ENCODE measurements at regions not wholly inside any gene's neighbourhood (a gene's known extent, or its start where the extent isn't known, plus 50 kb on each side); places are given as distances from the start of the nearest gene placed in this dataset.

DNA sequence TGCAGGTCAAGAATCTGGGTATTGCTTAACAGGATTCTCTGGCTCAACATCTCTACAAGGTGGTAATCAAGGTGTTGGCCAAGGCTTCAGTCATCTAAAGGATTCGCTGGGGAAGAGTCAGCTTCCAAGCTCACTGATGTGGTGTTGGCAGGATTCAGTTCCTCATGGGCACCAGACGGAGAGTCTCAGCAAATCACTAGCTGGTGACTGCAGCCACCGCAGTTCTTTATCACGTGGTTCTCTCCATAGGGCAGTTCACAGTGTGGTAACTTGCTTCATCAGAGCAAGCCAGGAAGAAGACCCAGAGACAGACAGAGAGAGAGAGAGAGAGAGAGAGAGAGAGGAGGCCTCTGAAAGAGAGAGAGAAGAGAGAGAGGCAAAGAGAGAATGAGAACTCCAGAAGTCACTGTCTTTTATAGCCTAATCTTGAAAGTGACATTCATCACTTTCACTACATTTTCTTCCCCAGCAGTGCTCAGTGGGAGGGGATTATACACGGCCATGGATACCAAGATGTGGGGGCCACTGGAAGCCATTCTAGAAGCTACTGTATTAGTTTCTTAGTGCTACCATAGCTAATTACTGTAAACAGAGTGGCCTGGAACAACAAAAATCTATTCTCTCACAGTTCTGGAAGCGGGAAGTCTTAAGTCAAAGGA is 109.2 kb upstream of the SMIM23 start:
- TF ChIP-seq, protein P1, sequence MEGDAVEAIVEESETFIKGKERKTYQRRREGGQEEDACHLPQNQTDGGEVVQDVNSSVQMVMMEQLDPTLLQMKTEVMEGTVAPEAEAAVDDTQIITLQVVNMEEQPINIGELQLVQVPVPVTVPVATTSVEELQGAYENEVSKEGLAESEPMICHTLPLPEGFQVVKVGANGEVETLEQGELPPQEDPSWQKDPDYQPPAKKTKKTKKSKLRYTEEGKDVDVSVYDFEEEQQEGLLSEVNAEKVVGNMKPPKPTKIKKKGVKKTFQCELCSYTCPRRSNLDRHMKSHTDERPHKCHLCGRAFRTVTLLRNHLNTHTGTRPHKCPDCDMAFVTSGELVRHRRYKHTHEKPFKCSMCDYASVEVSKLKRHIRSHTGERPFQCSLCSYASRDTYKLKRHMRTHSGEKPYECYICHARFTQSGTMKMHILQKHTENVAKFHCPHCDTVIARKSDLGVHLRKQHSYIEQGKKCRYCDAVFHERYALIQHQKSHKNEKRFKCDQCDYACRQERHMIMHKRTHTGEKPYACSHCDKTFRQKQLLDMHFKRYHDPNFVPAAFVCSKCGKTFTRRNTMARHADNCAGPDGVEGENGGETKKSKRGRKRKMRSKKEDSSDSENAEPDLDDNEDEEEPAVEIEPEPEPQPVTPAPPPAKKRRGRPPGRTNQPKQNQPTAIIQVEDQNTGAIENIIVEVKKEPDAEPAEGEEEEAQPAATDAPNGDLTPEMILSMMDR (conservative IDR thresholded peaks at IDR 0.05; ENCODE audit: low read depth, low read length) = no peak
- no peak for TF ChIP-seq EZH2 (IDR thresholded peaks at IDR 0.05; ENCODE audit: borderline replicate concordance, low read depth, low read length, poor library complexity, severe bottlenecking)

Measured in A673 (cell line).